ENCODE measurements at regions not wholly inside any gene's neighbourhood (a gene's known extent, or its start where the extent isn't known, plus 50 kb on each side); places are given as distances from the start of the nearest gene placed in this dataset.

DNA sequence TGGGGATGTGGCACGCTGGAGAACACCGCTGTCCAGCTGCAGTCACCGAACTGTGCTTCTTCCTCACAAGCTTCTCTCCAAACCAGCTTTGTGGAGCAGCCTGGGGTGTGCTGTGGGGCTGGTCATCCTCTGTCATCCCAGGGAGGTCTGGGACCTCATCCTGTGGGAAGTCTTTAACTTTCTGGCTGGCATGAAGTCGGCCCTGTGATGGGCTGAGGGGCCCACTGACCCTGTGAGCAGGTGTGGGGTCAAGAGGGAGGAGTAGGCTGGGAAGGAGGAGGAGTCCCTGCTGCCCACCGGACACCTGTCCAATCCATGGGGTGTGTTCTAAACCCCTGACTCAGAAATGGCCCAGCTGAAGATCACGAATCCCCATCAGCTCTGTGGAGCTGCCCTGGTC lies 136.2 kb upstream of the SHH start:
- no peak overlapping the region for H3K9ac ChIP-seq (ENCODE audit: low read length)

DNA sequence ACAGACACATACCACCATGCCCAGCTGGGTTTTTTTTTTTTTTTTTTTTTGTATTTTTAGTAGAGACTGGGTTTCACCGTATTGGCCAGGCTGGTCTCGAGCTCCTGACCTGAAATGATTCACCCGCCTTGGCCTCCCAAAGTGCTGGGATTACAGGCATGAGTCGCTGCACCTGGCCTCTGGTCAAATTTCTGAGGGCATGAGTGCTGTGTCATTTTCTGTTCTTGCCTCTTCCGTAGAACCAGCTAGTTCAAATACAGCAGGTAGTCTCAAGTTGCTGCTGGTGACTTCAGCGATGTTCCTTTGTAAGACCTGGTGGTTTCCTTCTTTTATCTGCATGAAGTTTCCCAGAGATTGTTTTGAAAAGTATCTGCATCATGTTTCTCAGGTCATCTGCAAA lies 134.8 kb upstream of the SHH start:
- Histone ChIP-seq H3K4me2 (ENCODE audit: low read length) (no peak overlapping the region), H3K36me3 (ENCODE audit: insufficient read depth, low read length) (no peaks in the 10 kb centered on the region)
- TF ChIP-seq MXI1 (conservative IDR thresholded peaks at IDR 0.05; ENCODE audit: poor library complexity, severe bottlenecking) (no peak), EP300 (conservative IDR thresholded peaks at IDR 0.05; ENCODE audit: poor library complexity, severe bottlenecking) (no peak), TAF1 (IDR thresholded peaks at IDR 0.05; ENCODE audit: low read depth) (no peak), RAD21 (conservative IDR thresholded peaks at IDR 0.05) (no peak)
- TF ChIP-seq, protein P1, sequence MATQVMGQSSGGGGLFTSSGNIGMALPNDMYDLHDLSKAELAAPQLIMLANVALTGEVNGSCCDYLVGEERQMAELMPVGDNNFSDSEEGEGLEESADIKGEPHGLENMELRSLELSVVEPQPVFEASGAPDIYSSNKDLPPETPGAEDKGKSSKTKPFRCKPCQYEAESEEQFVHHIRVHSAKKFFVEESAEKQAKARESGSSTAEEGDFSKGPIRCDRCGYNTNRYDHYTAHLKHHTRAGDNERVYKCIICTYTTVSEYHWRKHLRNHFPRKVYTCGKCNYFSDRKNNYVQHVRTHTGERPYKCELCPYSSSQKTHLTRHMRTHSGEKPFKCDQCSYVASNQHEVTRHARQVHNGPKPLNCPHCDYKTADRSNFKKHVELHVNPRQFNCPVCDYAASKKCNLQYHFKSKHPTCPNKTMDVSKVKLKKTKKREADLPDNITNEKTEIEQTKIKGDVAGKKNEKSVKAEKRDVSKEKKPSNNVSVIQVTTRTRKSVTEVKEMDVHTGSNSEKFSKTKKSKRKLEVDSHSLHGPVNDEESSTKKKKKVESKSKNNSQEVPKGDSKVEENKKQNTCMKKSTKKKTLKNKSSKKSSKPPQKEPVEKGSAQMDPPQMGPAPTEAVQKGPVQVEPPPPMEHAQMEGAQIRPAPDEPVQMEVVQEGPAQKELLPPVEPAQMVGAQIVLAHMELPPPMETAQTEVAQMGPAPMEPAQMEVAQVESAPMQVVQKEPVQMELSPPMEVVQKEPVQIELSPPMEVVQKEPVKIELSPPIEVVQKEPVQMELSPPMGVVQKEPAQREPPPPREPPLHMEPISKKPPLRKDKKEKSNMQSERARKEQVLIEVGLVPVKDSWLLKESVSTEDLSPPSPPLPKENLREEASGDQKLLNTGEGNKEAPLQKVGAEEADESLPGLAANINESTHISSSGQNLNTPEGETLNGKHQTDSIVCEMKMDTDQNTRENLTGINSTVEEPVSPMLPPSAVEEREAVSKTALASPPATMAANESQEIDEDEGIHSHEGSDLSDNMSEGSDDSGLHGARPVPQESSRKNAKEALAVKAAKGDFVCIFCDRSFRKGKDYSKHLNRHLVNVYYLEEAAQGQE (IDR thresholded peaks at IDR 0.05; ENCODE audit: borderline replicate concordance): no peak
- TF ChIP-seq, protein P2, sequence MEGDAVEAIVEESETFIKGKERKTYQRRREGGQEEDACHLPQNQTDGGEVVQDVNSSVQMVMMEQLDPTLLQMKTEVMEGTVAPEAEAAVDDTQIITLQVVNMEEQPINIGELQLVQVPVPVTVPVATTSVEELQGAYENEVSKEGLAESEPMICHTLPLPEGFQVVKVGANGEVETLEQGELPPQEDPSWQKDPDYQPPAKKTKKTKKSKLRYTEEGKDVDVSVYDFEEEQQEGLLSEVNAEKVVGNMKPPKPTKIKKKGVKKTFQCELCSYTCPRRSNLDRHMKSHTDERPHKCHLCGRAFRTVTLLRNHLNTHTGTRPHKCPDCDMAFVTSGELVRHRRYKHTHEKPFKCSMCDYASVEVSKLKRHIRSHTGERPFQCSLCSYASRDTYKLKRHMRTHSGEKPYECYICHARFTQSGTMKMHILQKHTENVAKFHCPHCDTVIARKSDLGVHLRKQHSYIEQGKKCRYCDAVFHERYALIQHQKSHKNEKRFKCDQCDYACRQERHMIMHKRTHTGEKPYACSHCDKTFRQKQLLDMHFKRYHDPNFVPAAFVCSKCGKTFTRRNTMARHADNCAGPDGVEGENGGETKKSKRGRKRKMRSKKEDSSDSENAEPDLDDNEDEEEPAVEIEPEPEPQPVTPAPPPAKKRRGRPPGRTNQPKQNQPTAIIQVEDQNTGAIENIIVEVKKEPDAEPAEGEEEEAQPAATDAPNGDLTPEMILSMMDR (IDR thresholded peaks at IDR 0.05; ENCODE audit: poor library complexity, severe bottlenecking): no peak

More for the DNA sequence above, 136.2 kb upstream of the SHH start:
- Histone ChIP-seq H3K36me3 (ENCODE audit: insufficient read depth, low read length) (no peaks in the 10 kb centered on the region), H3K27me3 (ENCODE audit: insufficient read depth, low read depth, low read length) (no peaks in the 10 kb centered on the region), H3K4me2 (ENCODE audit: low read length) (no peak overlapping the region), H3K79me2 (replicated peaks; ENCODE audit: insufficient read depth, low read length) (no peaks in the 10 kb centered on the region), H3K4me3 (ENCODE audit: low read length) (no peak overlapping the region), H4K20me1 (ENCODE audit: insufficient read depth) (no peaks in the 10 kb centered on the region), H2AFZ (ENCODE audit: low read depth, low read length) (no peak overlapping the region), H3F3A (ENCODE audit: insufficient read depth, low read length, poor library complexity, severe bottlenecking) (no peaks in the 10 kb centered on the region), H3K9me2 (ENCODE audit: insufficient read depth, low read length) (no peaks in the 10 kb centered on the region), H3K9me3 (ENCODE audit: low read length) (no peaks in the 10 kb centered on the region), H3K27ac (ENCODE audit: low read length) (no peak overlapping the region)
- no peak for TF ChIP-seq RAD21 (conservative IDR thresholded peaks at IDR 0.05)
- no peak for TF ChIP-seq EP300 (conservative IDR thresholded peaks at IDR 0.05; ENCODE audit: poor library complexity, severe bottlenecking)
- no peak for TF ChIP-seq SMC3 (conservative IDR thresholded peaks at IDR 0.05; ENCODE audit: poor library complexity)
- no peak for TF ChIP-seq TAF1 (IDR thresholded peaks at IDR 0.05; ENCODE audit: low read depth)
- TF ChIP-seq EZH2 (IDR thresholded peaks at IDR 0.05; ENCODE audit: borderline replicate concordance, insufficient read depth, low read length, poor library complexity, severe bottlenecking): no peak
- no peak for TF ChIP-seq MXI1 (conservative IDR thresholded peaks at IDR 0.05; ENCODE audit: poor library complexity, severe bottlenecking)
- no peak for TF ChIP-seq POLR2AphosphoS5 (IDR thresholded peaks at IDR 0.05)
- TF ChIP-seq, protein P2 (IDR thresholded peaks at IDR 0.05; ENCODE audit: poor library complexity, severe bottlenecking): no peak
- TF ChIP-seq, protein P1 (IDR thresholded peaks at IDR 0.05; ENCODE audit: borderline replicate concordance): no peak

More for the DNA sequence above, 134.8 kb upstream of the SHH start:
- Histone ChIP-seq H3F3A (ENCODE audit: insufficient read depth, low read length, poor library complexity, severe bottlenecking) (no peaks in the 10 kb centered on the region), H3K4me3 (ENCODE audit: low read length) (no peak overlapping the region), H3K9me3 (ENCODE audit: low read length) (no peaks in the 10 kb centered on the region), H3K27me3 (ENCODE audit: insufficient read depth, low read depth, low read length) (no peaks in the 10 kb centered on the region), H3K79me2 (replicated peaks; ENCODE audit: insufficient read depth, low read length) (no peaks in the 10 kb centered on the region), H4K20me1 (ENCODE audit: insufficient read depth) (no peaks in the 10 kb centered on the region), H3K27ac (ENCODE audit: low read length) (no peak overlapping the region), H3K9ac (ENCODE audit: low read length) (no peak overlapping the region), H3K9me2 (ENCODE audit: insufficient read depth, low read length) (no peaks in the 10 kb centered on the region), H2AFZ (ENCODE audit: low read depth, low read length) (no peak overlapping the region)

Measured in neural cell (in vitro differentiated cells).